ENCODE measurements at regions not wholly inside any gene's neighbourhood (a gene's known extent, or its start where the extent isn't known, plus 50 kb on each side); places are given as distances from the start of the nearest gene placed in this dataset.

DNA sequence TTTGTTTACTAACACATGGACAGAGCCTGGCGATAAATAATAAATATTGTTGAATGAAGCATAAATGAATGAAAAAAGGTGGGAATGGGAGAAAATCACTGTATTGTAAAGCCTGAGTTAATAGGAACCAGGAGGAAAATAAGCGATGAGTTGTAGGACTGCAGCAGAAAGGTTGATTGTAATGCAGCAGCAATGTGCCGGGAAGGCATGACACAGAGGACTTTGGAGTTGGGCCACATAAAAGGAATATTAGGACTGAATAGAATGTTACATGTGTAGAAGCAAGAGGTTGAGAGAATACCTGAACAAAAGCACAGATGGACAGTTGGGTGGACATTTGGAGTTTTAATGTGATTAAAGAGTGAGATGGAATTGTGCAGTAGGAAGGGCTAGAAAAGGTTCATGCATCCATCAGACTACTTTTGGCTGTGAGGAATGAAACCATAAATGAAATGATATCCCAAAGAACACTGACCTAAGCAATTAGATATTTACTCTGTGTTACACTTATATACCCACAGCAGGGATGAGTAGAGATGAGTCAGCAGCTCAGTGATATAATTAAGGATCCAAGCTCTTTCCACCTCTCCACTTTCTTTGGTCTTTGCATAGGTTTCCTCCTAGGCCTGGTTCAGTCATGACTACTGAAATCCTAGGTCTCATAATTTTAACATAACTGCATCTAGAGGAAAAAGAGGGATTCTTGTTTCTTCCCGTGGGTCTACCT, 55.4 kb downstream of the CCER1 start:
- ATAC-seq, result no peak
- no peaks in the 10 kb centered on the region for H3K36me3 ChIP-seq
- no peak overlapping the region for H3K4me3 ChIP-seq
- H3K9me3 ChIP-seq, result no peaks in the 10 kb centered on the region
- no peak for TF ChIP-seq CTCF (IDR thresholded peaks at IDR 0.05)
- no peaks in the 10 kb centered on the region for H3K27me3 ChIP-seq
- intact Hi-C loops (cut with DNase I), result no loop called here
- H3K27ac ChIP-seq, result no peak overlapping the region
- no peaks in the 10 kb centered on the region for H3K4me1 ChIP-seq
- DNase-seq, result no peak

DNA sequence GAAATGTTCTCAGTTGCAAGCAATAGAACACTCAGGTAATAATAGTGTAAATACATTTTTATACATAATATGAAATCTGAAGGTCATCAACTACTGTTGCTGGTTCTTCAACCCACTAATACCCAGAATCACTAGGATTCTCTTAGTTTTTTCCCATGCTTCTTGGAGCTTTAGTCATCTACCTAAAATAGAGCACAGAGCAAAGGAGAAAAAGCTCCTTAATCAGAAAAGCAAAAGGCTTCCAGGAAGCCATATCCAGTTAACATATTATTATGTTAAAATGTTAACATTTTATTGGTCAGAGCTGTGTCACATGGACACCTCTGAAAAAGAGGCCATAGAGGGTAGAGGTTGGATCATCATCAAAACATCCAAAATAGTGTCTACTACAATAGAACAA, 57.0 kb downstream of the CCER1 start:
- ATAC-seq, result no peak
- intact Hi-C loops (cut with DNase I), result no loop called here
- DNase-seq, result no peak
- Histone ChIP-seq H3K9me3 (no peaks in the 10 kb centered on the region), H3K36me3 (no peaks in the 10 kb centered on the region), H3K27ac (no peak overlapping the region), H3K27me3 (no peaks in the 10 kb centered on the region), H3K4me1 (no peaks in the 10 kb centered on the region), H3K4me3 (no peak overlapping the region)
- no peak for TF ChIP-seq CTCF (IDR thresholded peaks at IDR 0.05)

DNA sequence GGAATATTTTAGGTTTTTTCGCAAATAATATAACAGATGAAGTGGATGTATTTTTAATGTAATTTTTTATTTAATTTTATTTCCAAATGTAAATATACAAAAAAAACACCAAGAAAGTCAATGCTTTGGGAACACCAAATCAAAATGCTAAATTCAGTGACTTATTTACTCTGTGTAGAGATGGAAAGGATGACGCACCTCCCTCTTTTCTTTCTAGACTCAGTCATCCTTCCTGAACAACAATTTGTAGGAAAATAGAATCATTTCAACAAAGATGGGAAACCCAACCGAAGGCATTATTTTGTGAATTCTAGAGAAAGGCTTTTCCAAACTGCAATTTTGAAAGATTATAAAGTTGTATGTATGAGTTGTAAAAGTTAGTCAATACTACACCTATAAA, 57.7 kb downstream of the CCER1 start:
- H3K27me3 ChIP-seq, result no peaks in the 10 kb centered on the region
- H3K36me3 ChIP-seq, result no peaks in the 10 kb centered on the region
- intact Hi-C loops (cut with DNase I), result no loop called here
- DNase-seq (no peak), ATAC-seq (no peak)
- H3K9me3 ChIP-seq, result no peaks in the 10 kb centered on the region
- no peaks in the 10 kb centered on the region for H3K4me1 ChIP-seq
- TF ChIP-seq CTCF (IDR thresholded peaks at IDR 0.05), result no peak
- no peak overlapping the region for H3K27ac ChIP-seq
- H3K4me3 ChIP-seq, result no peak overlapping the region

GRCh38 chr12:90896821-90897220, 58.2 kb downstream of the CCER1 start:
- intact Hi-C loops (cut with DNase I), result no loop called here
- Histone ChIP-seq H3K4me3 (no peak overlapping the region), H3K36me3 (no peaks in the 10 kb centered on the region), H3K27me3 (no peaks in the 10 kb centered on the region), H3K4me1 (no peaks in the 10 kb centered on the region), H3K27ac (no peak overlapping the region), H3K9me3 (no peaks in the 10 kb centered on the region)
- no peak for ATAC-seq
- TF ChIP-seq CTCF (IDR thresholded peaks at IDR 0.05), result no peak
- no peak for DNase-seq

DNA sequence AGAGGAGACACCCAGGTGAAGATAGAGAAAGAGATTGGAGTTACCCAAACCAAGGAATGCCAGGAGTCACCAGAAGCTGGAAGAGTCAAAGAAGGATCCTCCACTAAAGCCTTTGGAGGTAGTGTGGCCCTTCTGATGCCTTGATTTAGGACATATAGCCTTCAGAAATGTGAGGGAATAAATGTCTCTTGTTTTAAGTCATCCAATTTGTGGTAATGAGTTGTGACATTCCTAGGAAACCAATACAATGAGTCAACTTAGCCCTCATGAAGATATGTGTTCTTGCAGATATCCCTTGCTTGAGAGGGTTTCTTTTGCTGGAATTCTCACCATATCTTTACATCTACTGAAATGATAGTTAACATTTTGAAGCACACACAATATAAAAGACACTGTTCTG, 58.8 kb downstream of the CCER1 start:
- no peaks in the 10 kb centered on the region for H3K9me3 ChIP-seq
- DNase-seq (no peak), ATAC-seq (no peak)
- H3K4me1 ChIP-seq, result no peaks in the 10 kb centered on the region
- TF ChIP-seq CTCF (IDR thresholded peaks at IDR 0.05), result no peak
- no peaks in the 10 kb centered on the region for H3K36me3 ChIP-seq
- intact Hi-C loops (cut with DNase I), result no loop called here
- H3K4me3 ChIP-seq, result no peak overlapping the region
- no peaks in the 10 kb centered on the region for H3K27me3 ChIP-seq
- no peak overlapping the region for H3K27ac ChIP-seq

Data from left lung (tissue), 4 donors.